H1 (cell line): ENCODE measurements at regions not wholly inside any gene's neighbourhood (a gene's known extent, or its start where the extent isn't known, plus 50 kb on each side); places are given as distances from the start of the nearest gene placed in this dataset.
A peak's percentile ranks its signal among the peaks of the same experiment; 100 is the strongest.

Experiments
- CTBP2 ChIP-seq: IDR thresholded peaks from 2 replicates; pipeline ENCODE4 v1.7.0; 2011; ENCODE audit warnings: borderline replicate concordance, mild to moderate bottlenecking, moderate library complexity, mixed read lengths, low read length; ENCODE audit not compliant: insufficient read depth, insufficient read length
- GABPA ChIP-seq: IDR thresholded peaks from 2 replicates; pipeline ENCODE4 v1.6.1; 2011; ENCODE audit warnings: mild to moderate bottlenecking, low read length, moderate library complexity, borderline replicate concordance; ENCODE audit not compliant: insufficient read depth
- HDAC6 ChIP-seq: IDR thresholded peaks from one replicate; pipeline ENCODE4 v1.7.1; 2012; ENCODE audit warnings: low read depth, mild to moderate bottlenecking, inconsistent platforms, low read length, moderate library complexity
- NANOG ChIP-seq: IDR thresholded peaks from 2 replicates; pipeline ENCODE4 v1.6.1; 2011; ENCODE audit warnings: low read length, low read depth, mild to moderate bottlenecking, inconsistent platforms; ENCODE audit not compliant: insufficient read depth, poor library complexity, severe bottlenecking
- RAD21 ChIP-seq, 2 experiments: IDR thresholded peaks in 1 of 2; conservative IDR thresholded peaks in 1 of 2; 2 replicates each; pipeline ENCODE4 v1.6.1; 2011; ENCODE audit warnings: low read depth in 2 of 2, low read length in 2 of 2, improper control_type of control experiment in 1 of 2, inconsistent platforms in 1 of 2, mild to moderate bottlenecking in 1 of 2, moderate library complexity in 1 of 2
- TEAD4 ChIP-seq: IDR thresholded peaks from 2 replicates; pipeline ENCODE4 v1.6.1; 2012; ENCODE audit warnings: low read depth, low read length, inconsistent platforms, mixed read lengths
- TF ChIP-seq, protein P1 (sequence below): IDR thresholded peaks from 2 replicates; pipeline ENCODE4 v1.6.1; 2012; ENCODE audit warnings: inconsistent platforms

DNA sequence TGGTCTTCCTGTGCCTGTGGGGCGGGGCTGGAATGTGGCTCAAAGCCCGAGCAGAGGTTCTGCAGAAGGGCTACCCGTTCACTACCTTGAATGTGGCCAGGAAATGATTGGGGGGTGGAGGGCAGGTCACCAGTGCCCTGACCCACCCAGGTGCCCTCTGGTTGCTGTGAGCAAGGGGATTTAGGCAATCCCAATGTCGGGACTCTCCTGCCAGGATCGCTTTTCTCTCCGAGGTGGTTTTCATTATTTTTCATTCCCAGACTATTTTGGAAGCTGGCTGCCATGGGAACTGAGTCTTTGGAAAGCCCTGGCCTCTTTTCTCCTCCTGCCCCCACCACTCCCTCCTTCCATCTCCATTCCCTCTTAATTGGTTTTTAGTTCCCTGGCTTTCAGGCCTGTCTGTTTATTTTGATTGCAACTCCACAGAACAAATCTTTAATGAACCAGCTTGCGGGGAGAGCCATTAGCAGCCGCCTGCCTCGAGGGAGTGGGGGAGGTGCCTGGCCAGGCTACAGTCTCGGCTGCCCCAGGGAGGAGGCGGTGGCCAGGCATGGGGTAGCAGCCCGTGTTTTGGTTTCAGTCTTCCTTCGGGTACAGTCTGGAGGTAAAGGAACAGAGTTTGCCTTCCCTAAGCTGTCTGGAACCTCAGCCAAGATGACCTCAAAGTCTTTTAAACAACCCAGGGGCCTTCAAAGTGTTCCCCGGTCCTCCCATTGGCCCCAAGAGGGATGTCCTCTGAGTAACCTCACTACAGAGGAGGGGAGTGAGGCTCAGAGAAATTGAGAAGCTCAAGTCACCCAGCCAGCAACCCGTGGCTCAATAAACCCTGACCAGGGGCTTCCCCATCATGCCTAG, 114.4 kb upstream of the HAAO start (continued):
- TF ChIP-seq, protein P1, sequence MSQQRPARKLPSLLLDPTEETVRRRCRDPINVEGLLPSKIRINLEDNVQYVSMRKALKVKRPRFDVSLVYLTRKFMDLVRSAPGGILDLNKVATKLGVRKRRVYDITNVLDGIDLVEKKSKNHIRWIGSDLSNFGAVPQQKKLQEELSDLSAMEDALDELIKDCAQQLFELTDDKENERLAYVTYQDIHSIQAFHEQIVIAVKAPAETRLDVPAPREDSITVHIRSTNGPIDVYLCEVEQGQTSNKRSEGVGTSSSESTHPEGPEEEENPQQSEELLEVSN: peak; percentile 79
- TF ChIP-seq CTBP2 (no peak), NANOG (no peak), HDAC6 (no peak), GABPA (no peak), RAD21 (IDR thresholded peaks at IDR 0.05 in 1 of 2, conservative IDR thresholded peaks at IDR 0.05 in 1 of 2; ENCODE audit: low read depth in 2 of 2, low read length in 2 of 2) (no peak), TEAD4 (peak; percentile 62; the same call in 1 of the 2 replicates)
